ENCODE measurements at regions not wholly inside any gene's neighbourhood (a gene's known extent, or its start where the extent isn't known, plus 50 kb on each side); places are given as distances from the start of the nearest gene placed in this dataset.

- no peaks in the 10 kb centered on the region for H3K4me1 Mint-ChIP-seq
- H3K9me3 Mint-ChIP-seq: peaks cover 13 to 19% of the 10 kb centered on the region in 2 donors
- ATAC-seq: no peak
- Histone ChIP-seq H3K9me3 (ENCODE audit: control insufficient read depth, insufficient read depth, low read length) (peaks cover 3% of the 10 kb centered on the region), H3K27ac (ENCODE audit: low read length) (no peak overlapping the region), H3K4me1 (ENCODE audit: control insufficient read depth, insufficient read depth, low read length) (no peaks in the 10 kb centered on the region), H3K4me3 (ENCODE audit: low read length) (no peak overlapping the region), H3K36me3 (ENCODE audit: control insufficient read depth, insufficient read depth, low read length) (no peaks in the 10 kb centered on the region), H3K27me3 (ENCODE audit: control insufficient read depth, insufficient read depth, low read length) (no peaks in the 10 kb centered on the region)
- H3K4me3 Mint-ChIP-seq: no peak overlapping the region
- TF ChIP-seq, protein P1, sequence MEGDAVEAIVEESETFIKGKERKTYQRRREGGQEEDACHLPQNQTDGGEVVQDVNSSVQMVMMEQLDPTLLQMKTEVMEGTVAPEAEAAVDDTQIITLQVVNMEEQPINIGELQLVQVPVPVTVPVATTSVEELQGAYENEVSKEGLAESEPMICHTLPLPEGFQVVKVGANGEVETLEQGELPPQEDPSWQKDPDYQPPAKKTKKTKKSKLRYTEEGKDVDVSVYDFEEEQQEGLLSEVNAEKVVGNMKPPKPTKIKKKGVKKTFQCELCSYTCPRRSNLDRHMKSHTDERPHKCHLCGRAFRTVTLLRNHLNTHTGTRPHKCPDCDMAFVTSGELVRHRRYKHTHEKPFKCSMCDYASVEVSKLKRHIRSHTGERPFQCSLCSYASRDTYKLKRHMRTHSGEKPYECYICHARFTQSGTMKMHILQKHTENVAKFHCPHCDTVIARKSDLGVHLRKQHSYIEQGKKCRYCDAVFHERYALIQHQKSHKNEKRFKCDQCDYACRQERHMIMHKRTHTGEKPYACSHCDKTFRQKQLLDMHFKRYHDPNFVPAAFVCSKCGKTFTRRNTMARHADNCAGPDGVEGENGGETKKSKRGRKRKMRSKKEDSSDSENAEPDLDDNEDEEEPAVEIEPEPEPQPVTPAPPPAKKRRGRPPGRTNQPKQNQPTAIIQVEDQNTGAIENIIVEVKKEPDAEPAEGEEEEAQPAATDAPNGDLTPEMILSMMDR (IDR thresholded peaks at IDR 0.05): no peak
- H3K27ac Mint-ChIP-seq: no peak overlapping the region
- no peaks in the 10 kb centered on the region for H3K27me3 Mint-ChIP-seq (ENCODE audit: low read depth in 2 of 2)
- no peaks in the 10 kb centered on the region for H3K36me3 Mint-ChIP-seq
- DNase-seq: no peak
- intact Hi-C loops (cut with micrococcal nuclease): no loop called here
- WGBS (ENCODE audit: insufficient coverage): no CpG with 5 or more reads among the region's 2 CpGs
Measured at GRCh38 chr4:32768664-32769389, 2048.7 kb downstream of the PCDH7 start.

GRCh38 chr4:32771491-32771890, 2051.3 kb downstream of the PCDH7 start:
- DNase-seq: no peak
- intact Hi-C loops (cut with micrococcal nuclease): no loop called here
- WGBS (ENCODE audit: insufficient coverage): 81% methylated on average over 5 of the region's 6 CpGs

DNA sequence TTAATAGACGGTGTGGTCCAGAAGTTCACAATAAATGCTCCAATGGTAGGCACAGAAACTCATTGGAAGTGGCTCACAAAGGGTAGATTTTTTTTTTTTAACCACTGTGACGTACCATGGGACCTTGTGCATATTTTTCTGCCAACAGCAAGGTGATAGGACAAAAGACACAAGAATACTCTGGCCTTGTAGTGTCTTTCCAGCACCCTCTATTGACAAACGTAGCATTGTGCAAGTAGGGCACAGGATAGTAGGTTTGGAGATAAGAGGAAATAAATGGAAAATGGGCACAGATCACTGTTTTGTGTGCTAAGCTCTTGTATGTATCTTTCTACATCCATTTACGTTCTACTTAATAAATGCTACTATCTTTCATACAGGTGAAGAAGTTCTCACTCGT, 2054.9 kb downstream of the PCDH7 start:
- H3K36me3 Mint-ChIP-seq: no peaks in the 10 kb centered on the region
- TF ChIP-seq, protein P1 (IDR thresholded peaks at IDR 0.05): no peak
- ATAC-seq (no peak), DNase-seq (no peak)
- H3K4me3 Mint-ChIP-seq: no peak overlapping the region
- H3K27ac Mint-ChIP-seq: no peak overlapping the region
- H3K27me3 Mint-ChIP-seq (ENCODE audit: low read depth in 2 of 2): no peaks in the 10 kb centered on the region
- Histone ChIP-seq H3K27me3 (ENCODE audit: control insufficient read depth, insufficient read depth, low read length) (no peaks in the 10 kb centered on the region), H3K27ac (ENCODE audit: low read length) (no peak overlapping the region), H3K9me3 (ENCODE audit: control insufficient read depth, insufficient read depth, low read length) (no peaks in the 10 kb centered on the region), H3K4me3 (ENCODE audit: low read length) (no peak overlapping the region), H3K4me1 (ENCODE audit: control insufficient read depth, insufficient read depth, low read length) (no peaks in the 10 kb centered on the region), H3K36me3 (ENCODE audit: control insufficient read depth, insufficient read depth, low read length) (no peaks in the 10 kb centered on the region)
- H3K9me3 Mint-ChIP-seq: peaks cover 10 to 19% of the 10 kb centered on the region in 2 donors
- WGBS (ENCODE audit: insufficient coverage): 59% methylated on average over 5 of the region's 5 CpGs
- no peaks in the 10 kb centered on the region for H3K4me1 Mint-ChIP-seq
- intact Hi-C loops (cut with micrococcal nuclease): no loop called here

More at GRCh38 chr4:32771491-32771890, 2051.3 kb downstream of the PCDH7 start:
- TF ChIP-seq, protein P1 (IDR thresholded peaks at IDR 0.05): no peak
- Mint-ChIP-seq H3K4me3 (no peak overlapping the region), H3K27ac (no peak overlapping the region), H3K36me3 (no peaks in the 10 kb centered on the region), H3K4me1 (no peaks in the 10 kb centered on the region), H3K9me3 (peaks cover 9 to 11% of the 10 kb centered on the region in 2 donors), H3K27me3 (ENCODE audit: low read depth in 2 of 2) (no peaks in the 10 kb centered on the region)
- Histone ChIP-seq H3K27me3 (ENCODE audit: control insufficient read depth, insufficient read depth, low read length) (no peaks in the 10 kb centered on the region), H3K27ac (ENCODE audit: low read length) (no peak overlapping the region), H3K4me3 (ENCODE audit: low read length) (no peak overlapping the region), H3K4me1 (ENCODE audit: control insufficient read depth, insufficient read depth, low read length) (no peaks in the 10 kb centered on the region), H3K36me3 (ENCODE audit: control insufficient read depth, insufficient read depth, low read length) (no peaks in the 10 kb centered on the region), H3K9me3 (ENCODE audit: control insufficient read depth, insufficient read depth, low read length) (peaks cover 3% of the 10 kb centered on the region)
- ATAC-seq: no peak

Data from natural killer cell (primary cell).